OCI-LY3 (cell line): ENCODE measurements at regions not wholly inside any gene's neighbourhood (a gene's known extent, or its start where the extent isn't known, plus 50 kb on each side); places are given as distances from the start of the nearest gene placed in this dataset.

Source experiments
- H2AFZ ChIP-seq: fragments of 200-600, 300-600 bp; shearing (Covaris generic); 2 replicates; pipeline ENCODE4 v1.6.0; 2014; ENCODE audit warnings: antibody characterized with exemption, low read depth, low read length
- H3K27ac ChIP-seq: fragments of 200-600, 300-600 bp; sonication (generic); 2 replicates; pipeline ENCODE4 v1.5.1; 2014; ENCODE audit warnings: mild to moderate bottlenecking, low read length, moderate library complexity, mixed read lengths
- H3K27me3 ChIP-seq: fragments of 200-600, 300-600 bp; sonication (generic); 2 replicates; pipeline ENCODE4 v1.6.1; 2014; ENCODE audit warnings: low read depth, low read length, mixed read lengths
- H3K36me3 ChIP-seq: fragments of 200-600, 300-600 bp; sonication (generic); replicated peaks from 2 replicates; pipeline ENCODE3; 2014; ENCODE audit warnings: low read depth, low read length, mixed read lengths
- H3K4me1 ChIP-seq: fragments of 300-600, 200-600 bp; sonication (generic); 2 replicates; pipeline ENCODE4 v1.6.1; 2014; ENCODE audit warnings: low read length, mixed read lengths
- H3K4me2 ChIP-seq: fragments of 200-600, 300-600 bp; sonication (generic); 2 replicates; pipeline ENCODE4 v1.6.1; 2014; ENCODE audit warnings: low read length, mixed read lengths
- H3K4me3 ChIP-seq: fragments of 300-600, 200-600 bp; sonication (generic); 2 replicates; pipeline ENCODE4 v1.5.1; 2014; ENCODE audit warnings: antibody characterized with exemption, mild to moderate bottlenecking, low read length, moderate library complexity
- H3K79me2 ChIP-seq: fragments of 300-600, 200-600 bp; shearing (Covaris generic); 2 replicates; pipeline ENCODE4 v1.6.1; 2014; ENCODE audit warnings: mild to moderate bottlenecking, low read length, mixed read lengths
- H3K9ac ChIP-seq: fragments of 300-600, 200-600 bp; shearing (Covaris generic); 2 replicates; pipeline ENCODE4 v1.6.0; 2014; ENCODE audit warnings: mild to moderate bottlenecking, low read length, moderate library complexity
- H3K9me3 ChIP-seq: fragments of 200-600, 300-600 bp; shearing (Covaris generic); 2 replicates; pipeline ENCODE4 v1.6.1; 2014; ENCODE audit warnings: low read length, mixed read lengths; ENCODE audit not compliant: insufficient read depth
- H4K20me1 ChIP-seq: fragments of 200-600, 300-600 bp; sonication (generic); 2 replicates; pipeline ENCODE4 v1.6.1; 2016; ENCODE audit warnings: low read length, mixed read lengths; ENCODE audit not compliant: insufficient read depth
- EZH2phosphoT487 ChIP-seq: fragments of 200-600 bp; shearing (Covaris generic); IDR thresholded peaks from 2 replicates; pipeline ENCODE4 v1.6.1; 2018; ENCODE audit warnings: antibody characterized with exemption, mixed run types, low read depth
- TF ChIP-seq, protein P1 (sequence below): fragments of 200-600, 300-600 bp; sonication (generic); IDR thresholded peaks from 2 replicates; pipeline ENCODE4 v1.5.1; 2014; ENCODE audit warnings: antibody characterized with exemption, low read length, low read depth

DNA sequence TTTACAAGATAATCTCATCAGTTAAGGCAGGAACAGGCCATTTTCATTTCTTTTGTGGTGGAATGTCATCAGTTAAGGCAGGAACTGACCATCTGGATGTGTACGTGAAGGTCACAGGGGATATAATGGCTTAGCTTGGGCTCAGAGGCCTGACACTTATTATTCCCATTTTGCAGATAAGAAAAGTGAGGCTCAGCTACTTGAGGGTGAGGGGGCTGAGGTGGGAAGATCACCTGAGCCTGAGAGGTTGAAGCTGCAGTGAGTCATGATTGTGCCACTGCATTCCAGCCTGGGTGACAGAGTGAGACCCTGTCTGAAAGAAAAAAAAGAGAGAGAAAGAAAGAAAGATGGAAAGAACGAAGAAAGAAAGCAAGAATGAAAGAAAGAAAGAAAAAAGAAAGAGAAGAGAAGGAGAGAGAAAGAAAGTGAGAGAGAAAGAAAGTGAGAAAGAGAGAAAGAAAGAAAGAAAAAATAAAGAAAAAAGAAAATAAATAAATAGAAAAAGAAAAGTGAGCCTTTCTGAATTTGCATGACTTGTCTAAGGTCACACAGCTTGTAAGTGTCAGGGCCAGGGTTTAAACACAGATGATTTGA, 142.0 kb downstream of the TMEM30B start:
- Histone ChIP-seq H3K4me1 (no peaks in the 10 kb centered on the region), H4K20me1 (no peaks in the 10 kb centered on the region), H3K27me3 (no peaks in the 10 kb centered on the region), H3K27ac (no peak overlapping the region), H3K36me3 (no peaks in the 10 kb centered on the region), H3K9ac (no peak overlapping the region), H3K9me3 (peaks cover 5% of the 10 kb centered on the region; the same call in 1 of the 2 replicates), H3K4me3 (no peak overlapping the region), H3K79me2 (no peaks in the 10 kb centered on the region), H2AFZ (no peak overlapping the region), H3K4me2 (no peak overlapping the region)
- TF ChIP-seq EZH2phosphoT487: no peak
- TF ChIP-seq, protein P1, sequence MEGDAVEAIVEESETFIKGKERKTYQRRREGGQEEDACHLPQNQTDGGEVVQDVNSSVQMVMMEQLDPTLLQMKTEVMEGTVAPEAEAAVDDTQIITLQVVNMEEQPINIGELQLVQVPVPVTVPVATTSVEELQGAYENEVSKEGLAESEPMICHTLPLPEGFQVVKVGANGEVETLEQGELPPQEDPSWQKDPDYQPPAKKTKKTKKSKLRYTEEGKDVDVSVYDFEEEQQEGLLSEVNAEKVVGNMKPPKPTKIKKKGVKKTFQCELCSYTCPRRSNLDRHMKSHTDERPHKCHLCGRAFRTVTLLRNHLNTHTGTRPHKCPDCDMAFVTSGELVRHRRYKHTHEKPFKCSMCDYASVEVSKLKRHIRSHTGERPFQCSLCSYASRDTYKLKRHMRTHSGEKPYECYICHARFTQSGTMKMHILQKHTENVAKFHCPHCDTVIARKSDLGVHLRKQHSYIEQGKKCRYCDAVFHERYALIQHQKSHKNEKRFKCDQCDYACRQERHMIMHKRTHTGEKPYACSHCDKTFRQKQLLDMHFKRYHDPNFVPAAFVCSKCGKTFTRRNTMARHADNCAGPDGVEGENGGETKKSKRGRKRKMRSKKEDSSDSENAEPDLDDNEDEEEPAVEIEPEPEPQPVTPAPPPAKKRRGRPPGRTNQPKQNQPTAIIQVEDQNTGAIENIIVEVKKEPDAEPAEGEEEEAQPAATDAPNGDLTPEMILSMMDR: no peak

DNA sequence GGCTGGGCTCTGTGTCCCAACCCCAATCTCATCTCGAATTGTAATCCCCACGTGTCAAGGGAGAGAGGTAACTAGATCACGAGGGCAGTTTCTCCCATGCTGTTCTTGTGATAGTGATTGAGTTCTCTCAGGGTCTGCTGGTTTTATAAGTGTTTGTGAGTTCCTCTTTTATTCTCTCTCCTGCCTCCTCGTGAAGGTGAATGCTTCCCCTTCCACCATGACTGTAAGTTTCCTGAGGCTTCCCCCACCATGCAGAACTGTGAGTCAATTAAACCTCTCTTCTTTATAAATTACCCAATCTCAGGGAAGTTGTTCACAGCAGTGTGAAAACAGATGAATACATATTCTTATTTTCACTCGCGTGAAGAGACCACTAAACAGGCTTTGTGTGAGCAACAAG, 148.2 kb downstream of the TMEM30B start:
- H3K4me2 ChIP-seq: no peak overlapping the region
- peaks cover 4% of the 10 kb centered on the region for H3K36me3 ChIP-seq
- H2AFZ ChIP-seq: no peak overlapping the region
- peaks cover 7% of the 10 kb centered on the region; the same call in 1 of the 2 replicates for H3K4me1 ChIP-seq
- no peaks in the 10 kb centered on the region for H3K79me2 ChIP-seq
- no peaks in the 10 kb centered on the region for H3K27me3 ChIP-seq
- H3K9me3 ChIP-seq: no peaks in the 10 kb centered on the region
- no peak overlapping the region for H3K27ac ChIP-seq
- H3K9ac ChIP-seq: no peak overlapping the region
- no peak for TF ChIP-seq EZH2phosphoT487
- TF ChIP-seq, protein P1: no peak
- H3K4me3 ChIP-seq: no peak overlapping the region
- no peaks in the 10 kb centered on the region for H4K20me1 ChIP-seq

DNA sequence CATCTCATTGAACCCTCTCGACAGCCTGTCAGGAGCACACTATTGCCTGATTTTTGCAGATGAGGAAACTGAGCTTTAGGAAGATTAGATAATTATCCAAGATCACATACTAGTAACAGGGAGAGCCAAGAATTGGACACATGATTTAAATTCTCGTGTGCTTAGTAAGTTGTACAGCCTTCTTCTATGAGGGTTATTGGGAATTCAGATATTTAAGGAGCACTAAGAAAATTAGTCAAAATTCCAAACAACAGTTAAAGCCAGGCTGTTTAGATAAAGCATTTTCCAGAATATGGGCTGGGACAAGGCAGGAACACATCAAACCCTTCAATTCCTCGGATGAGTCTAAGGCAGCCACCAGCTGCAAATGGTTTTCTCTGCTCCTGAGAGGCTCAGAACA, 148.8 kb downstream of the TMEM30B start:
- Histone ChIP-seq H3K27me3 (no peaks in the 10 kb centered on the region), H3K79me2 (no peaks in the 10 kb centered on the region), H3K27ac (no peak overlapping the region)

DNA sequence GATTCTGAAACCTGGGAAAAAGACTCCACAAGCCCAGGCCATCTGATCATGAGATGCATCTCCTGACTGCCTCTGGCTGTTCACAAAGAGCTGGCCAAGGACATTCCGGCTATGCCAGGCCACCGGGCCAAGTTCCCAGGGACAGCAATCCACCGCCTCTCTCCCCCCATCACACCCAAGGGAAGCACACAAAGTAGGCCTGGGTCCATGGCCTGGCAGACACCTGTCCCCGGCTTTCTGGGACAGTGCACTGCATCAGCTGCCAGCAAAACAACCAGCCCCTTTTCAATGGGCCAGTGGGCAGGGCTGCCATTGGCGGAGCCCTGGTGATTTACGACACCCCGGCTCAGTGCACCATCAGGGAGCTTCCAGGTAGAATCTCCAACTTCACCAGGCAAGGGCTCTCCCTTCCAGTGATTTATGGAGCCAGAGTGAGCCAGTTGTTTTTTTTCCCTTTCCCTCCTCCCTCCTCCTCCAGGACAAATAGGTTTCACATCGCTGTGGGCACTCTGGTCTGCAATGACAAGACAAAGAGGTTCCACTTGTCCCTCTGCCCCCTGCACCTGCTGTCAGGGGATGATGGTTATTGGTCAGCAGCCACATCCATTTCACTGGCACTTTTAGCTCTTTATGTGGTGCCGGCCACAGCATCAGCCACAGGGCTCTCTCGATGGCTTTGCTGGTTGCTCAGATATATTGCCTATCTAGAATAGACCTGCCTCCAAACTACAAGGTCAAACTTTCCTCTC, 149.6 kb downstream of the SLC38A6 start:
- no peak overlapping the region for H3K4me3 ChIP-seq
- TF ChIP-seq, protein P1: no peak
- no peak for TF ChIP-seq EZH2phosphoT487
- no peak overlapping the region for H3K4me2 ChIP-seq
- no peaks in the 10 kb centered on the region for H3K9me3 ChIP-seq
- no peaks in the 10 kb centered on the region for H3K79me2 ChIP-seq
- no peak overlapping the region for H3K9ac ChIP-seq
- peaks cover 7% of the 10 kb centered on the region; the same call in 1 of the 2 replicates for H3K4me1 ChIP-seq
- H3K36me3 ChIP-seq: peaks cover 4% of the 10 kb centered on the region
- no peaks in the 10 kb centered on the region for H3K27me3 ChIP-seq
- H4K20me1 ChIP-seq: no peaks in the 10 kb centered on the region
- H3K27ac ChIP-seq: no peak overlapping the region
- H2AFZ ChIP-seq: no peak overlapping the region

More for the DNA sequence above, 148.8 kb downstream of the TMEM30B start:
- H3K36me3 ChIP-seq: peaks cover 4% of the 10 kb centered on the region
- peaks cover 7% of the 10 kb centered on the region; the same call in 1 of the 2 replicates for H3K4me1 ChIP-seq
- no peaks in the 10 kb centered on the region for H4K20me1 ChIP-seq
- no peak overlapping the region for H3K4me3 ChIP-seq
- no peak overlapping the region for H3K9ac ChIP-seq
- TF ChIP-seq EZH2phosphoT487: no peak
- TF ChIP-seq, protein P1: no peak
- H2AFZ ChIP-seq: no peak overlapping the region
- no peak overlapping the region for H3K4me2 ChIP-seq
- no peaks in the 10 kb centered on the region for H3K9me3 ChIP-seq
